VCaP (cell line): ENCODE measurements at regions not wholly inside any gene's neighbourhood (a gene's known extent, or its start where the extent isn't known, plus 50 kb on each side); places are given as distances from the start of the nearest gene placed in this dataset.

Source experiments
- H3K27ac ChIP-seq: fragments of 450-650 bp; 2 replicates; pipeline ENCODE4 v1.5.1; 2017
- CTCF ChIP-seq: fragments of 450-650 bp; conservative IDR thresholded peaks from 2 replicates; pipeline ENCODE4 v1.5.1; 2017; ENCODE audit warnings: mild to moderate bottlenecking, moderate library complexity

DNA sequence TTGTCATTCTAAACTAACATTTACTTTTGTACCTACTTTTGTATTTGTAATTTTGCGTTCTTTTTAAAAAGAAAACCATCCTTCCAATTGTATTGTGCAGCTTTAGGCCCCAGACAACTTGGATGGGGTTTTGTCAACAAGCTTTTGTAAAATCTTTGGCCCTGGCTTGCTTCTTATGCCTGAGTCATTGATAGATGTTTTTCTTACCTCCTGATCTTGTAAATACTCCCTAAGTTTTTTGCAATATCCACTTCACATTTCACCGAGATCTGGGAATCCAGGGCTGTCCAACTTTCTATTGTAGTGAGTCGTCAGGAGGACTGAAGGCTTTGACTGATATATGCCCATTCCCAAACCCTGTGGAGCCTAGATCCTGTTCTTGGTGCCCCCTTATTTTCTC lies 126.9 kb upstream of the GUCY1A1 start:
- no peak for TF ChIP-seq CTCF
- H3K27ac ChIP-seq = no peak overlapping the region

DNA sequence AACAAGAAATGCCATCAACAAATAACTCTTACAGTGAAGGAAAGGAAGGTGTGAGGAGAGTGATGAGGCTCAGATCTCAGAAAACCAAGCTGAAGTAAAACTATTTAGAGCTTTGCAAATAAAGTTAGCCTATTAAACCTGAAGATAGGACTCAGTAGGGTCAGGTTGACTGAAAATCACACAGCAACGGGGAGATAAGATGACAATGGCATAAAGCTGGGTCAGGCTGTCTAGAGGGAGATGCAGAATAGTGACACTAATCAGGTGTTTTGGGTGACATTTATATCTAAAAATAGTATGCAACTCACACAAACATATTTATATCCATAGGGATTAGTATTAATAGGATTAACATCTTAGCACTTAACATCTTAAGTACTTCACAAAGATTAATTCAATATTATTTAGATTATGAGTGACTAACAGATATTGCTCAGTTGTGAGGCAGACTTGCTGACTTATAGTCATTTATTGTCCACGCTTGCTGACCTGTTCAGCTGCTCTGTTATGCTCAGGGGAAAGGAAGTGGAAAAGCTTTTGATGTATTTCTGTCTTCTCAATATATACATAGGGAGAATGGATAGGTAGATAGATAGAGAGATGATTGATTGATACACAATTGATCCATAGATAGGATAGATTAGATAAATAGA lies 130.7 kb upstream of the GUCY1A1 start:
- no peak overlapping the region for H3K27ac ChIP-seq

DNA sequence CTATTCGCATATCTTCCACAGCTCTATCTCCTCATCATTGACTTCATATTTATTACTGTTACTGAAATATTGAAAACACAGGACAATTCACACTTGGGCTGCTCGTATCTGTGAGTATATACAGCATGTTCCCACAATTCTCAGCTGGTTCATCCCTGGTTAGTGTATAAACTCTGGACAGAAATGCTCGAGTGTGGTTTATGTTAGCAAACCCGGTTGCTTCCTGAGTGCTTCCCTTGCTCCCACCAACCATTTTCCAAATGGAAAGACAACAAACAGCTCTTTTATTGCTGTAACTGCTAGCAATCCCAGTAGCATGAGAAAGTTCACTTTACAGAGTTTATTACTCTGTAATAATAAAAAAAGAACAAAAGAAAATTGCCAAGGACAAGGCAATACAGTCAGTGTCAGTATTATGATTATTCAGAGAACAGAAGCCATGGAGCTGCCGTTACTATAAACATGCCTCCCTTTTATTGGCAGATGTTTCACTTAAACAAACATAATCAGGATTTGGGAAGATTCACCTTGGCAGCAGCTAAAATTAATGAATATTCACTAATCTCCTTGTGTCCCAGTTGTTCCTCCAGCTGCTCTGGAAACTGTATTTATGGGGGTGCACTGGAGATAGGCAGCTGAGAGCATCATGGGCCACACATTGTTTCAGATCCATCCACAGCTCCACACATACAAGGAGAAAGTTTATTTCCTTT lies 134.1 kb upstream of the GUCY1A1 start:
- peak overlapping the region; percentile 77 for H3K27ac ChIP-seq
- no peak for TF ChIP-seq CTCF

More for the DNA sequence above, 130.7 kb upstream of the GUCY1A1 start:
- no peak for TF ChIP-seq CTCF

GRCh38 chr4:155530857-155531256 lies 135.8 kb upstream of the GUCY1A1 start:
- H3K27ac ChIP-seq = peak overlapping the region; percentile 77
- TF ChIP-seq CTCF = no peak

- TF ChIP-seq CTCF = no peak
- peak overlapping the region; percentile 77 for H3K27ac ChIP-seq
Observed at GRCh38 chr4:155530290-155530689, 136.4 kb upstream of the GUCY1A1 start.

DNA sequence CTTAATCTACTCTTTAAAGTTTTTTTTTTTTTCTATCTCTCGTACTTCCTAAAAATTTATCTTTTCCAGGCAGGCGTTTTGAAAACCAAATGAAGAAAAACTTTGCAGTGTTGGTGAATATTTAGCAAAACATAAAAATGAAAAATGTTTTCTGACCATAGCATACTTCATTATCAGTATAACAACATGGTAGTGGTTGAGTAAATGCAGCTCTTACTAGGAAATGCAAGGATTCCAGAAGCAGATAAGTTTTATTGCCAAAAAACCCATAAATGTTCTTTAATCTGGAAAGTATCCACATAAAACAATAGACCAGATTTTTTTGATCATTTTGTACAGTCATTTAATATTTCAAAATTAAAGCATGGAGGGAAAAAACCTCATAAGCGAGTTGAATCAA lies 136.9 kb upstream of the GUCY1A1 start:
- no peak for TF ChIP-seq CTCF

GRCh38 chr4:155529272-155529671 lies 137.4 kb upstream of the GUCY1A1 start:
- peak overlapping the region; percentile 77 for H3K27ac ChIP-seq
- TF ChIP-seq CTCF = peak; percentile 34; the same call in 1 of the 2 replicates

More for the DNA sequence above, 136.9 kb upstream of the GUCY1A1 start:
- H3K27ac ChIP-seq = peak overlapping the region; percentile 77
